ENCODE measurements at regions not wholly inside any gene's neighbourhood (a gene's known extent, or its start where the extent isn't known, plus 50 kb on each side); places are given as distances from the start of the nearest gene placed in this dataset.

DNA sequence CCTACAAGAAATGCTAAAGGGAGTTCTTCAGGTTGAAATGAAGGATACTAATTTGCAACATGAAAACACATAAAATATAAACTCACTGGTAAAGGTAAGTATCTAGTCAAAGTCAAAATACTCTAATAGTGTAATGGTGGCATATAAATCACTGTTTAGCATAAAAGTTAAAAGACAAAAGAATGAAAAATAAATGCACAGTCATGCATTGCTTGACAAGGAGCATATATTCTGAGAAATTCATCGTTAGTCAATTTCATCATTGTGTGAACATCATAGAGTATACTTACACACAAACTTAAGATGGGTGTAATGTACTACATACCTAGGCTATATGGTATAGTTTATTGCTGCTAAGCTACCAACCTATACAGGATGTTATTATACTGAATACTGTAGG is 194.4 kb upstream of the PDE5A start:
- H3K27me3 ChIP-seq (ENCODE audit: control insufficient read depth in 2 of 2, insufficient read depth in 2 of 2, low read length in 2 of 2): no peaks in the 10 kb centered on the region
- H3K4me3 ChIP-seq: no peak overlapping the region
- no peaks in the 10 kb centered on the region for H3K79me2 ChIP-seq (ENCODE audit: control insufficient read depth, insufficient read depth, low read length)
- no peaks in the 10 kb centered on the region for H4K20me1 ChIP-seq (replicated peaks; ENCODE audit: control insufficient read depth, insufficient read depth, low read length)
- ATAC-seq (no peak), DNase-seq (ENCODE audit: extremely low read depth in 1 of 4, low spot score in 3 of 4) (no peak), FAIRE-seq (no peak)
- CTCF ChIA-PET (ENCODE audit: low intra/inter-chr PET ratio): no interaction called here
- TF ChIP-seq JUND (IDR thresholded peaks at IDR 0.05; ENCODE audit: borderline replicate concordance, low read depth, low read length) (no peak), JUND (tag; IDR thresholded peaks at IDR 0.05; ENCODE audit: borderline replicate concordance, low read depth, low read length) (no peak), CHCHD3 (CRISPR knock-in tag; IDR thresholded peaks at IDR 0.05) (no peak), KAT7 (CRISPR knock-in tag; IDR thresholded peaks at IDR 0.05; ENCODE audit: borderline replicate concordance) (no peak)
- TF ChIP-seq, protein P1, sequence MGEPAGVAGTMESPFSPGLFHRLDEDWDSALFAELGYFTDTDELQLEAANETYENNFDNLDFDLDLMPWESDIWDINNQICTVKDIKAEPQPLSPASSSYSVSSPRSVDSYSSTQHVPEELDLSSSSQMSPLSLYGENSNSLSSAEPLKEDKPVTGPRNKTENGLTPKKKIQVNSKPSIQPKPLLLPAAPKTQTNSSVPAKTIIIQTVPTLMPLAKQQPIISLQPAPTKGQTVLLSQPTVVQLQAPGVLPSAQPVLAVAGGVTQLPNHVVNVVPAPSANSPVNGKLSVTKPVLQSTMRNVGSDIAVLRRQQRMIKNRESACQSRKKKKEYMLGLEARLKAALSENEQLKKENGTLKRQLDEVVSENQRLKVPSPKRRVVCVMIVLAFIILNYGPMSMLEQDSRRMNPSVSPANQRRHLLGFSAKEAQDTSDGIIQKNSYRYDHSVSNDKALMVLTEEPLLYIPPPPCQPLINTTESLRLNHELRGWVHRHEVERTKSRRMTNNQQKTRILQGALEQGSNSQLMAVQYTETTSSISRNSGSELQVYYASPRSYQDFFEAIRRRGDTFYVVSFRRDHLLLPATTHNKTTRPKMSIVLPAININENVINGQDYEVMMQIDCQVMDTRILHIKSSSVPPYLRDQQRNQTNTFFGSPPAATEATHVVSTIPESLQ (CRISPR knock-in tag; IDR thresholded peaks at IDR 0.05): no peak
- TF ChIP-seq, protein P2, sequence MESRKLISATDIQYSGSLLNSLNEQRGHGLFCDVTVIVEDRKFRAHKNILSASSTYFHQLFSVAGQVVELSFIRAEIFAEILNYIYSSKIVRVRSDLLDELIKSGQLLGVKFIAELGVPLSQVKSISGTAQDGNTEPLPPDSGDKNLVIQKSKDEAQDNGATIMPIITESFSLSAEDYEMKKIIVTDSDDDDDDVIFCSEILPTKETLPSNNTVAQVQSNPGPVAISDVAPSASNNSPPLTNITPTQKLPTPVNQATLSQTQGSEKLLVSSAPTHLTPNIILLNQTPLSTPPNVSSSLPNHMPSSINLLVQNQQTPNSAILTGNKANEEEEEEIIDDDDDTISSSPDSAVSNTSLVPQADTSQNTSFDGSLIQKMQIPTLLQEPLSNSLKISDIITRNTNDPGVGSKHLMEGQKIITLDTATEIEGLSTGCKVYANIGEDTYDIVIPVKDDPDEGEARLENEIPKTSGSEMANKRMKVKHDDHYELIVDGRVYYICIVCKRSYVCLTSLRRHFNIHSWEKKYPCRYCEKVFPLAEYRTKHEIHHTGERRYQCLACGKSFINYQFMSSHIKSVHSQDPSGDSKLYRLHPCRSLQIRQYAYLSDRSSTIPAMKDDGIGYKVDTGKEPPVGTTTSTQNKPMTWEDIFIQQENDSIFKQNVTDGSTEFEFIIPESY (CRISPR knock-in tag; IDR thresholded peaks at IDR 0.05): no peak
- H3K36me3 ChIP-seq (ENCODE audit: control insufficient read depth, insufficient read depth, low read length): no peaks in the 10 kb centered on the region
- in situ Hi-C loops (cut with MboI): no loop called here
- H3K4me1 ChIP-seq (replicated peaks in 1 of 2; ENCODE audit: control insufficient read depth in 2 of 2, insufficient read depth in 2 of 2, low read length in 2 of 2): no peaks in the 10 kb centered on the region
- no peak overlapping the region for H3K27ac ChIP-seq (ENCODE audit: extremely low read depth, low read depth, low read length)
- H3K9me3 ChIP-seq (replicated peaks; ENCODE audit: control insufficient read depth, insufficient read depth, low read depth, low read length): 0 out of 2 replicates have a peak, but pooled peaks cover 2% of the 10 kb centered on the region
- POLR2A ChIA-PET: no interaction called here
- H3K4me2 ChIP-seq (ENCODE audit: insufficient read depth, low read length): no peak overlapping the region
- 0% methylated on average over 1 of the region's 1 CpG for WGBS (ENCODE audit: insufficient coverage, low coverage, missing lambda C conversion rate)
- H3K9me1 ChIP-seq (ENCODE audit: control insufficient read depth, insufficient read depth, low read length): no peaks in the 10 kb centered on the region
- H3K9ac ChIP-seq (ENCODE audit: insufficient read depth in 1 of 2, low read depth in 2 of 2, low read length in 2 of 2): no peak overlapping the region
- no peak overlapping the region for H2AFZ ChIP-seq (ENCODE audit: low read depth, low read length)
- intact Hi-C loops (cut with micrococcal nuclease): no loop called here
- no TSS peak for BruUV-seq (replicated peaks)

Measured in K562 (cell line).